SH-SY5Y (cell line): ENCODE measurements at regions not wholly inside any gene's neighbourhood (a gene's known extent, or its start where the extent isn't known, plus 50 kb on each side); places are given as distances from the start of the nearest gene placed in this dataset.

Source experiments
- GATA2 ChIP-seq: IDR thresholded peaks from 2 replicates; pipeline ENCODE4 v1.6.1; 2011; ENCODE audit warnings: mild to moderate bottlenecking, low read depth, low read length
- GATA3 ChIP-seq: IDR thresholded peaks from 2 replicates; pipeline ENCODE4 v1.6.1; 2011; ENCODE audit warnings: low read depth, mild to moderate bottlenecking, low read length, moderate library complexity

DNA sequence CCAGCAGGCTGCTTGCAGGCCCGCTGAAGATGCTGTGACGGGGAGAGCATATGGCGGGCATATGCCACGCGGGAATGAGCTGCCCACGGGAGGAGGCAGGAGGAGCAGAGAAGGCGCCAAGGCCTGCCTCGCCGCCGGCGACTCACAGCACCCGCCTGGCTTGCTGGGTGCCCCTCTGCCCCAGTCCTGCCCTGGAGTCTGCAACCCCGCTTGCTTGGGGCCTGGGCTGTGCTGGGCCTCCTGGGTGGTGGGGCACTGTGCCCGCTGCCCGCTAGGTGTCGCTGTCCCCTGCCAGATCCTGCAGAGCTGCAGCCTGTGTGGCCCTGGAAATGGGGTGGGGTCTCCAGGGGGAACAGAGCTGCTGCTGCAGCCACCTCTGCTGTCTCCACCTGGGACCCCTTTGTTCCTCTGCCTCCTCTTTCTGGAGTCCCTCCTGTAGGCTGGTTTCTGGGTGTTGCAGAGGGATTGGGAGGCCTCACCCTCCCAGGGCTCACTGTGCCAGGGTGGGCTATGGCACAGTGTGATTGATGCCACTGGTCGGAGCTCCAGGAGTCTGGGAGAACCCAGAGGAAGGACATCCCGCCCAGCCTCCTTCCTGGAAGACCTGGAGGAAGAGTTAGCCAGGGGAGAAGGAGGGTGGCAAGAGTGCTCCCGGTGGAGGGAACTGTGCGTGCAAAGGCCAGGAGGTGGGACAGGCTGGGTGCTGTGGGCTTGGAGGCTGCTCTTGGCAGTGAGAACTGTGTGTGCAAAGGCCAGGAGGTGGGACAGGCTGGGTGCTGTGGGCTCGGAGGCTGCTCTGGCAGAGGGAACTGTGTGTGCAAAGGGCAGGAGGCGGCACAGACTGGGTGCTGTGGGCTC lies 141.0 kb upstream of the CIBAR2 start:
- TF ChIP-seq GATA2, result no peak
- TF ChIP-seq GATA3, result no peak

- TF ChIP-seq GATA2 (no peak), GATA3 (no peak)
These were observed 141.8 kb upstream of the CIBAR2 start for GRCh38 chr16:85254051-85254450.

- no peak for TF ChIP-seq GATA2
- no peak for TF ChIP-seq GATA3
These were observed 142.6 kb upstream of the CIBAR2 start for GRCh38 chr16:85254921-85255320.

GRCh38 chr16:85255777-85256176 lies 143.5 kb upstream of the CIBAR2 start:
- TF ChIP-seq GATA2 (no peak), GATA3 (no peak)

- TF ChIP-seq GATA3 (no peak), GATA2 (no peak)
These were observed 144.0 kb upstream of the CIBAR2 start for GRCh38 chr16:85256190-85256739.

DNA sequence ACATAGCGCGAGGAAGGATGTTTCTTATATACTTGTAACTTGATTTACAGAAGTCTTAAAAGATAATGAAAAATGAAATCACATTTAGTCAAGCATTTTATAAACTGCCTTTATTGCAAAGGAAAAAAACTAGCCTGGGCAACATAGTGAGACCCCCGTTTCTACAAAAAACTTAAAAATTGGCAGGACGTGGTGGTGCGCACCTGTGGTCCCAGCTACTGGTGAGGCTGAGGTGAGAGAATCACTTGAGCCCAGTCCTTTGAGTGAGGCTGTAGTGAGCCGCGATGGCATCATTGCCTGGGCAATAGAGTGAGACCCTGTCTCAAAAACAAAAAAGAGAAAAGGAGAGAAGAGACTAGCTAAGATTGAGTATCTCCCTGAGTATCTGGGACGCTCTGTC lies 145.2 kb upstream of the CIBAR2 start:
- TF ChIP-seq GATA3 (no peak), GATA2 (no peak)

GRCh38 chr16:85258166-85258565 lies 145.9 kb upstream of the CIBAR2 start:
- TF ChIP-seq GATA2 (no peak), GATA3 (no peak)

DNA sequence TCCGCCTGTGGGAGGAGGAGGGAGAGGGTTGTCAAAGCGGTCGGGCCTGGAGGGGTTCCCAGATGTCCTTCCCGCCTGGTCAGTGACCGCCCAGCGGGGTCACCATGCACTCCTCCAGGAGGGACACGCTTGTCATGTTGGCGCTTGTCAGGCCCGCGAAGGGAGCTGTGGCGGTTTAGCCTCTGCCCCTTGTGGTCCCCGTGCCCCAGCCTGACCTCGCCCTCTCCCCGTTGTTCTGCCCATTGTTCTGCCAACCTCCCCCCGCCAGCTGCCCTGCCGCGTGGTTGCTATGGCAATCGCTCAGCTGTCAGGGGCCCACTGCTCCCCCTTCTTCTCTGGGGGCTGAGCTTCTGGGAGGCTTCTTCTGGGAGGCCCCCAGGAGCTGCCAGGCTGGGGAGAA lies 146.4 kb upstream of the CIBAR2 start:
- TF ChIP-seq GATA2 (no peak), GATA3 (no peak)

DNA sequence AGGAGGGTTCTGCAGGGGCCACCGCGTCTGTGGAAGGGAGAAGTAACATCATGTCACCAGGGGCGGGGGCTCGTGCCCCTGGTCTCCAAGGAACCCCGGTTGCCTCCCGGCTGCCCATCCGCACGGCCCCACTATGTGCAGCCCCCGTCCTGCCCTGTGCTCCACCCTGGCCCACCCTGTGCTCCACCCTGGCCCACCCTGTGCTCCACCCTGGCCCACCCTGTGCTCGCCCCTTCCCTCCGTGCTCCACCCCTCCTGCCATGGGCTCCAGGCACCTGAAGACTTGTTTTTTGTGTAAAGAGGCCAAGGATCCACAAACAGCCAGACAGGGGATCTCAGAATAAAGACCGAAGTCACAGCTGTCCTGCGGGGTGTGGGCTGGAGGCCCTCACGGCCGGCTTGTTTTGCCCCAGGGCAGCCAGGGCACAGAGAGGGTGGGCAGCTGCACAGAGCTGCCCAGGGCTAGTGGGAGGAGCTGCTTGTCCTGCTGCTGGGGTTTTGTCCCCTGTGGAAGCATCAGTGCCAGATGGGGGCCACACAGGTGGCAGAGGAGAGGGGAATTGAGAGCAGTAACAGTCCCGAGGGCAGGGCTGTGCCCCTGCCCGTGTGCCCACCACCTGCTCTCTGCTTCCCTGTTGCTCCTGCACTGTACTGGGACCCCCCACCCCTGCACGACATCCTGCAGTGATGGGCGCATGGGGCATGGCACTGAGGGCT lies 147.0 kb upstream of the CIBAR2 start:
- TF ChIP-seq GATA2 (no peak), GATA3 (no peak)

GRCh38 chr16:85259832-85260167 lies 147.5 kb upstream of the CIBAR2 start:
- no peak for TF ChIP-seq GATA3
- TF ChIP-seq GATA2, result no peak

GRCh38 chr16:85261204-85261603 lies 148.9 kb upstream of the CIBAR2 start:
- no peak for TF ChIP-seq GATA3
- no peak for TF ChIP-seq GATA2

- TF ChIP-seq GATA2 (no peak), GATA3 (no peak)
These were observed 149.6 kb upstream of the CIBAR2 start for GRCh38 chr16:85261657-85262557.

- TF ChIP-seq GATA3 (no peak), GATA2 (no peak)
These were observed 150.4 kb upstream of the CIBAR2 start for GRCh38 chr16:85262558-85263238.
